GM23338 (cell line): ENCODE measurements at regions not wholly inside any gene's neighbourhood (a gene's known extent, or its start where the extent isn't known, plus 50 kb on each side); places are given as distances from the start of the nearest gene placed in this dataset.

Experiments
- ATAC-seq: fragments of 200-7000 bp; cut with Tn5 transposase; 3 replicates; pipeline ENCODE4 v1.9.1; 2020
- DNase-seq: peaks from one replicate; pipeline ENCODE4 v3.0.0-alpha.2; 2015; ENCODE audit warnings: low spot score
- H2AFZ ChIP-seq: fragments of 200-600 bp; sonication (generic); 2 replicates; pipeline ENCODE4 v1.8.0; 2016; ENCODE audit warnings: antibody characterized with exemption, mild to moderate bottlenecking, moderate library complexity
- H3F3A ChIP-seq: fragments of 200-600 bp; sonication (generic); replicated peaks from 2 replicates; pipeline ENCODE4 v1.8.0; 2017; ENCODE audit warnings: antibody characterized with exemption, mixed run types, low read depth
- H3K27ac ChIP-seq: fragments of 200-600 bp; sonication (generic); 2 replicates; pipeline ENCODE4 v1.6.1; 2016; ENCODE audit warnings: low read depth
- H3K27me3 ChIP-seq: fragments of 200-600 bp; sonication (generic); 2 replicates; pipeline ENCODE4 v1.8.0; 2016; ENCODE audit warnings: mild to moderate bottlenecking, mixed run types, moderate library complexity; ENCODE audit not compliant: insufficient read depth
- H3K36me3 ChIP-seq: fragments of 200-600 bp; sonication (generic); 2 replicates; pipeline ENCODE4 v1.8.0; 2016; ENCODE audit warnings: mild to moderate bottlenecking; ENCODE audit not compliant: insufficient read depth
- H3K4me1 ChIP-seq: fragments of 200-600 bp; sonication (generic); 2 replicates; pipeline ENCODE4 v1.8.0; 2016; ENCODE audit warnings: mild to moderate bottlenecking, moderate library complexity; ENCODE audit not compliant: insufficient read depth
- H3K4me2 ChIP-seq: fragments of 200-600 bp; sonication (generic); 2 replicates; pipeline ENCODE4 v1.7.1; 2017; ENCODE audit warnings: mixed run types
- H3K4me3 ChIP-seq: fragments of 200-600 bp; sonication (generic); 2 replicates; pipeline ENCODE4 v1.6.1; 2016; ENCODE audit warnings: mixed run types
- H3K79me2 ChIP-seq: fragments of 200-600 bp; sonication (generic); replicated peaks from 2 replicates; pipeline ENCODE4 v1.8.0; 2017; ENCODE audit warnings: mild to moderate bottlenecking; ENCODE audit not compliant: insufficient read depth
- H3K9me2 ChIP-seq: fragments of 200-600 bp; sonication (generic); 2 replicates; pipeline ENCODE4 v1.8.0; 2017; ENCODE audit not compliant: insufficient read depth
- H4K20me1 ChIP-seq: fragments of 200-600 bp; sonication (generic); replicated peaks from 2 replicates; pipeline ENCODE4 v1.8.0; 2017; ENCODE audit warnings: mild to moderate bottlenecking; ENCODE audit not compliant: insufficient read depth
- H3K27ac Mint-ChIP-seq: 2 replicates; pipeline ENCODE4 v1.8.0; 2020; ENCODE audit warnings: inconsistent platforms, mild to moderate bottlenecking, moderate library complexity, mixed read lengths
- H3K27me3 Mint-ChIP-seq: 3 replicates; pipeline ENCODE4 v1.8.0; 2022; ENCODE audit warnings: low read depth, mild to moderate bottlenecking, moderate library complexity, mixed read lengths, inconsistent platforms; ENCODE audit not compliant: insufficient read depth, poor library complexity
- H3K36me3 Mint-ChIP-seq: 3 replicates; pipeline ENCODE4 v1.8.0; 2021; ENCODE audit warnings: low read depth, mild to moderate bottlenecking, inconsistent platforms, moderate library complexity, mixed read lengths
- H3K4me1 Mint-ChIP-seq: 3 replicates; pipeline ENCODE4 v1.8.0; 2020; ENCODE audit warnings: mild to moderate bottlenecking, inconsistent platforms, mixed read lengths
- H3K4me3 Mint-ChIP-seq: 3 replicates; pipeline ENCODE4 v1.8.0; 2021; ENCODE audit warnings: moderate library complexity, mild to moderate bottlenecking, inconsistent platforms, mixed read lengths
- H3K9me3 Mint-ChIP-seq: 3 replicates; pipeline ENCODE4 v1.8.0; 2020; ENCODE audit warnings: moderate library complexity, mild to moderate bottlenecking, inconsistent platforms, mixed read lengths
- CREB1 ChIP-seq: fragments of 250-450 bp; sonication (Bioruptor Pico); IDR thresholded peaks from 2 replicates; pipeline ENCODE4 v1.5.0; 2020; ENCODE audit warnings: low read depth, mild to moderate bottlenecking, moderate library complexity
- CTCF ChIP-seq, 2 experiments: fragments of 200-600 bp in 1 of 2; sonication (generic) in 1 of 2; conservative IDR thresholded peaks; 2 replicates each; pipeline versions ENCODE4 v1.5.1 to v1.6.1; 2016 to 2017; ENCODE audit warnings: antibody characterized with exemption in 2 of 2, low read depth in 2 of 2, mild to moderate bottlenecking in 2 of 2, moderate library complexity in 1 of 2
- ETS1 ChIP-seq: IDR thresholded peaks from 2 replicates; pipeline ENCODE4 v1.6.1; 2016; ENCODE audit warnings: antibody characterized with exemption
- EZH2 ChIP-seq: fragments of 200-600 bp; sonication (generic); IDR thresholded peaks from one replicate; pipeline ENCODE4 v1.8.0; 2017; ENCODE audit warnings: antibody characterized with exemption, mild to moderate bottlenecking, low read depth; ENCODE audit not compliant: unreplicated experiment
- EZH2phosphoT487 ChIP-seq: fragments of 200-600 bp; sonication (generic); IDR thresholded peaks from one replicate; pipeline ENCODE4 v1.8.1; 2018; ENCODE audit warnings: antibody characterized with exemption; ENCODE audit not compliant: unreplicated experiment
- JUNB ChIP-seq: IDR thresholded peaks from one replicate; pipeline ENCODE4 v1.6.1; 2016; ENCODE audit warnings: antibody characterized with exemption; ENCODE audit not compliant: unreplicated experiment
- NANOG ChIP-seq: IDR thresholded peaks from 2 replicates; pipeline ENCODE4 v1.6.1; 2016; ENCODE audit warnings: antibody characterized with exemption, borderline replicate concordance
- POLR2AphosphoS5 ChIP-seq: IDR thresholded peaks from 2 replicates; pipeline ENCODE4 v1.6.1; 2016; ENCODE audit warnings: antibody characterized with exemption, low read depth
- REST ChIP-seq: IDR thresholded peaks from one replicate; pipeline ENCODE4 v1.6.1; 2018; ENCODE audit warnings: antibody characterized with exemption; ENCODE audit not compliant: unreplicated experiment
- STAT1 ChIP-seq: IDR thresholded peaks from one replicate; pipeline ENCODE4 v1.6.1; 2016; ENCODE audit warnings: antibody characterized with exemption; ENCODE audit not compliant: unreplicated experiment
- ZNF114 ChIP-seq: fragments of 250-450 bp; sonication (Bioruptor Pico); IDR thresholded peaks from 2 replicates; pipeline ENCODE4 v1.5.0; 2020; ENCODE audit warnings: mild to moderate bottlenecking, moderate library complexity
- ZNF331 ChIP-seq: fragments of 250-450 bp; sonication (Bioruptor Pico); IDR thresholded peaks from 2 replicates; pipeline ENCODE4 v1.5.0; 2020; ENCODE audit warnings: low read depth, mild to moderate bottlenecking, moderate library complexity
- ZNF462 ChIP-seq: fragments of 250-450 bp; sonication (Bioruptor Pico); IDR thresholded peaks from 2 replicates; pipeline ENCODE4 v1.5.0; 2020; ENCODE audit warnings: mild to moderate bottlenecking, moderate library complexity

- Mint-ChIP-seq H3K4me3 (no peak overlapping the region), H3K27ac (no peak overlapping the region), H3K36me3 (no peaks in the 10 kb centered on the region), H3K9me3 (no peaks in the 10 kb centered on the region), H3K27me3 (peaks cover 13% of the 10 kb centered on the region), H3K4me1 (peaks cover 57% of the 10 kb centered on the region)
- no peak for DNase-seq
- Histone ChIP-seq H2AFZ (no peak overlapping the region), H3K27me3 (peaks cover 22% of the 10 kb centered on the region), H3K9me2 (no peaks in the 10 kb centered on the region), H3K4me1 (peaks cover 52% of the 10 kb centered on the region), H3K4me2 (no peak overlapping the region), H3K36me3 (no peaks in the 10 kb centered on the region), H3K27ac (no peak overlapping the region), H3K79me2 (no peaks in the 10 kb centered on the region), H3F3A (no peaks in the 10 kb centered on the region), H3K4me3 (no peak overlapping the region), H4K20me1 (no peaks in the 10 kb centered on the region; the same call in 1 of the 2 replicates)
- ATAC-seq = peak; percentile 15; the same call in 2 of the 3 replicates
- TF ChIP-seq CTCF (conservative IDR thresholded peaks at IDR 0.05; ENCODE audit: low read depth in 2 of 2) (no peak), EZH2 (no peak), NANOG (no peak), ETS1 (no peak), REST (no peak), STAT1 (no peak), ZNF462 (CRISPR knock-in tag) (no peak), ZNF114 (CRISPR knock-in tag) (no peak), ZNF331 (no peak), POLR2AphosphoS5 (no peak), EZH2phosphoT487 (no peak), JUNB (no peak), CREB1 (CRISPR knock-in tag) (no peak)
These were observed 236.1 kb downstream of the GRIN2B start for GRCh38 chr12:13745111-13745860.
